Activated CD4-positive, CD25-positive, alpha-beta regulatory T cell treated with anti-CD3 and anti-CD28 coated beads, Interleukin-2, amount 50 U/mL, for 16 hours (primary cell): ENCODE measurements at regions not wholly inside any gene's neighbourhood (a gene's known extent, or its start where the extent isn't known, plus 50 kb on each side); places are given as distances from the start of the nearest gene placed in this dataset.

Source experiments
- DNase-seq: peaks from one replicate; pipeline ENCODE4 v3.0.0-alpha.2; 2020; ENCODE audit warnings: low read depth, low spot score

- no peak for DNase-seq
These were observed 888.9 kb upstream of the GHITM start for GRCh38 chr10:83250396-83250795.

GRCh38 chr10:83252169-83252568 lies 887.1 kb upstream of the GHITM start:
- no peak for DNase-seq

GRCh38 chr10:83252596-83252995 lies 886.7 kb upstream of the GHITM start:
- DNase-seq: no peak

DNA sequence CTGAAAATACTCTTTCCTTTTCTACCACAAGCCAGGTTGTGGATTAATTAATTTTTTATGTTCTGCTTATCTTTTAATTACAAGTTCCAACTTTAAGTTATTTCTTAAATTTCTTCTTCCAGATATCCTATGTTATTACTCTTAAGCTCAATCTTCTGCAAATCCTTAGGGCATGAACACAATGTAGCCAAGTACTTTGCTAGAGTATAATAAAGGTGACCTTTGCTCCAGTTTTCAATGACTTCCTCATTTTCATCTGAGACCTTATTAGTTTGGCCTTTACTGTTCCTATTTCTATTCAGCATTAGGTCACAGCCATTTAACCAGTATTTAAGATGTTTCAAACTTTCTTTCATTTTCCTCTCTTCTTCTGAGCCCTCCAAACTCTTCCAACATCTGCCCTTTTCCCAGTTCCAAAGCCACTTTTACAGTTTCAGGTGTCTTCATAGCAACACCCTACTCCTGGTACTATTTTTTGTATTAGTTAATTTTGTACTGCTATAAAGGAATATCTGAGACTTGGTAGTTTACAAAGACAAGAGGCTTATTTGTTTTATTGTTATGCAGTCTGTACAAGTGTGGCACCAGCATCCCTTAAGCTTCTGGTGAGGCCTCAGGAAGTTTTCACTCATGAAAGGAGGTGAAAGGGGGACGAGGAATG lies 886.2 kb upstream of the GHITM start:
- no peak for DNase-seq

GRCh38 chr10:83254698-83255097 lies 884.6 kb upstream of the GHITM start:
- DNase-seq: no peak

DNA sequence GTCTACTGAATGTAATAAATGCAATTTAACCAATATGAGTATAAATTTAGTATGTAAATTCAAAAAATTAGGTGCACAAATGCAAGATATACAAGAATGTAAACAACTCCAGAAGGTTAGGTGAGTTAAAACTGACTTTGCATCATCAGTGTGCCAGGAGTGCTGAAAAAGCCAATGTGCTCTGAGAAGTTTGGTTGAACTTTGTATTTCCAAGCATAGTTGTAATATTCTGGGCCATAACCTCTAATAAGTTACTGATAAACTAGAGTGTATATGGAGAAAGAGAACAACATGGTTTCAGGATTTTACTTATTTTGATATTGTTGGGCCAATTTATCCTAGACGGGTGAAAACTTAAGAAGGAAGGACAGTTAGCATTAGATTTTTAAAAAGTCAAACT lies 876.9 kb upstream of the GHITM start:
- no peak for DNase-seq

GRCh38 chr10:83272666-83273434 lies 866.5 kb upstream of the GHITM start:
- no peak for DNase-seq

GRCh38 chr10:83274088-83274487 lies 865.2 kb upstream of the GHITM start:
- DNase-seq: no peak

DNA sequence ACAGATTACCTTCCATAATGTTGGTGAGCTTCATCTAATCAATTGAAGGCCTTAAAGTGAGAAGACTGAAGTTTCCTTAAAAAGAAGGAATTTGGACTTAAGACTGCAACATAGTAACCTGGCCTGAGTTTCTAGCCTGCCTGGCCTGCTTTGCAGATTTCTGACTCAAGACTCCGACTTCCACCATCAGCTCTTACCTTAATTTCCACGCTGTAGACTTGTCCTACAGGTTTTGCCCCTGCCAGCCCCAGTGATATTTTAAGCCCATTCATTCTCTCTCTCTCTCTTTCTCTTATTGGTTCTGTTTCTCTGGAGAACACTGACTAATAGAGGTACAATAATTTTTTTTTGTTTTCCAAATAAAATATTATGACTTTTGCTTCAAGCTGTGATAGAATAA lies 862.3 kb upstream of the GHITM start:
- DNase-seq: no peak

- DNase-seq: no peak
These were observed 856.2 kb upstream of the GHITM start for GRCh38 chr10:83283151-83283550.

DNA sequence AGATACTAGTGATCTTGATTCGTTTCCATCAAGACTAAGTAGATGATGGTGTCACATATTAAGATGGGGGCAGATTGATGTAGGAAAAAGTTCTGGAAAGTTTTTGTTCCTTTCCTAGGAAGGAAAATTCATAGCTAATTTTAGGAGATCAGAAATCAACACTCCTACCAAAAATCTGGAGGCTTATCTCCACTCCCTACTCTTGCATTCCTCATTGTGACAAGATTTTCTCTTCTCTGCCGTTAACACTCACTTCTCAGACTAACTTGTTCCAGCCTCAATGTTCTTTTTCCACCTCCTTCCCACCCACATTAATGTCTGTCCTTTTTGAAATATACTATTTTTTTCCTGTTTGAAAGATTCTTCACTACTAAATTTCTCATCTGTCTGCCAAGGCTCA lies 851.9 kb upstream of the GHITM start:
- DNase-seq: no peak

- DNase-seq: no peak
These were observed 849.9 kb upstream of the GHITM start for GRCh38 chr10:83289373-83289772.

DNA sequence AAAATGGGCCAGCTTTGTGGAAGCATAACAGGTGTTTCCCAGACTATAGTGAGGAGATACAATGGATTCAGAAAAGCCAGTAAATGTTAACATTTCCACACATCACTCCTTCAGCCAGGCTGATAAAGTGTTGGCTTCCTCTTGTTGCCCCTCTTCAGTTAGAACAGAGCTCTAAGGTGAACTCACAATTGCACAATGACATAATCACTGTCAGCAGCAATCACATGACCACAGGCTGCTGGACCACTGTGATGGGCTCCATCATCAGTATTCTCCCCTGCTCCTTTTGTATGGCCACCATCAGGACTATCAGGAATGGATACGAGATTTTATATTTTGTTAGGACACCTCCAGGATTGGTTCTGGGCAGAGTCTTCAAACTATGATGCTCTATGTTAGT lies 849.4 kb upstream of the GHITM start:
- no peak for DNase-seq

- no peak for DNase-seq
These were observed 837.6 kb upstream of the GHITM start for GRCh38 chr10:83301732-83302131.

GRCh38 chr10:83302623-83303022 lies 836.7 kb upstream of the GHITM start:
- no peak for DNase-seq

DNA sequence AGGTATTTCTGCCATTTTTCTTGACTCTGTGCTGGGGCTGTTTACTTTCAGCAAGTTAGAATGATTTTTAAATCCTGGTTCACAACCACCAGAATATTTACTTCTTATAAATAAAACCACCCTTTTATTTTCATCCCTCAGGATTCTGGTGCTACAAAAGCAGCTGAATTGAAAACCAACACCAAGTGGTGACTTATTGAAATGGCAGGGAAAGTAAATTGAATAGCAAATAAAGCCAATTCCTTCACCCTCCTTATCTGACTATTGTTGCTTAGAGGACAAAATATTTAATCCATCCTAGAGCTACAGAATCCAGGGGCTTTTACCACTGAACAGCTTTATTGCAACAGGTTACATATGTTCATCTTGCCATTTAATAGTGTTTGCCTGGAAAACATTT lies 828.6 kb upstream of the GHITM start:
- no peak for DNase-seq

DNA sequence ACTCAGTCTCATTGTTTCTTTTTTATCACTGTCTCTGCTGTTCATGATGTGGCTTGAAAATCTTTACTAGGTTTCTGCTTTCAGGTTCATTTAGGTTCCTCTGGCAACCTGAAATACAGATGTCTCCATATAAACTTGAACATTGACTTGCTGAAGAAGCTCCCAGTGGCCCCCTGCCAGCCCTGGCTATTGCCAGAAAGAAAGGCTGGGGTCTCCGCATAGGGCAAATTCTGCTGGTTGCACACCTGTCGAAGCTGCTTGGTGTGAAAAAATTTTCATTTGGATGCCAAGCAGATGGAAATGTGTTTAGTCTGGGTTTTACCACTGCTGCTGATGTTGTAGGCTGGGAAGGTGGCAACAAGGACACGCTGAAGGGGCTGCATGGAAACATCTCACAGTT lies 826.7 kb upstream of the GHITM start:
- DNase-seq: no peak

- DNase-seq: no peak
These were observed 806.6 kb upstream of the GHITM start for GRCh38 chr10:83332690-83333089.

- no peak for DNase-seq
These were observed 805.7 kb upstream of the GHITM start for GRCh38 chr10:83333566-83333965.

GRCh38 chr10:83343676-83344075 lies 795.6 kb upstream of the GHITM start:
- no peak for DNase-seq

DNA sequence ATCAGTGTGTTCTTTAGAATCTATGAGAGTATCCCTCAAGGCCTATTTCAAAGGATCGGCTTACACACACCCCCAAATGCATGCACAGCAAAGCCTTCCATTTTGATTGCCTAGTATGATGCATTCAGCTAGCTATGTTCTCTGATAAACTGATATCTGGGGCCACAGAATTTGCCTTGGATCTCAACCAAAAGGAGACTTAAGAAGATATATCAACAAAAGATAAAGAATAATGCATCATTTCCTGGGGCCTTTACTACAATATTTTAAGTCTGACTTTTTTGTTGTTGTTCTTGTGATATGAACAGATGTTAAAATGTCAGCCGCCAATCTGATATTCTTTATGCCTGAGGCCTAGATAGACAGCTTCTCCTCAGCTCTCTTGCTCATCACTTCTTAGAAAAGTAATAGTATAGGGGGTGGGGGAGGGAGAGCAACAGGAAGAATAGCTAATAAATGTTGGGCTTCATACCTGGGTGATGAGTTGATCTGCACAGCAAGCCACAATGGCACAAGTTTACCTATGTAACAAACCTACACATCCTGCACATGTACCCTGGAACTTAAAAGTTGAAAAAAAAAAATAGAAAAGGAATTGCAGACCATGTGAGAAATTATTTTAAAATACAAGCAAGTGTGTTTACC lies 792.9 kb upstream of the GHITM start:
- no peak for DNase-seq

DNA sequence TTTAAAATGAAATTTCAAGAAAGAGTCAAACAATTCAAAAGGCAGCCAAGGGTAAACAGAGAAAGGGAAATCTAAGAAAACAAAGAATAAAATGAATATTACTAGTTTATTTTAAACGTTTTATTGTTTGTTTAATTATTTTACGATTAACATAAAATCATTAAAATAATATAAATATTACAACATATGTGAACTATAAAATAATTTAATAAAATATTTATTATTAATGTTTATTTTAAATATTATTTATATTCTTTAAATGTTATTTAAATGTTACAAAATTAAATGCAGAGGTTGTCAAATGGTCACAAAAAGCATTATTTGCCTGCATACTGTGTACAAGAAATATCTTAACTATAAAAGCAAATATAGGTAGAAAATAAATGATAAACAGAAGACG lies 786.7 kb upstream of the GHITM start:
- no peak for DNase-seq

- DNase-seq: no peak
These were observed 784.9 kb upstream of the GHITM start for GRCh38 chr10:83354456-83354855.
